Esophagus muscularis mucosa (tissue), 4 donors: ENCODE measurements at regions not wholly inside any gene's neighbourhood (a gene's known extent, or its start where the extent isn't known, plus 50 kb on each side); places are given as distances from the start of the nearest gene placed in this dataset.

Experiments
- DNase-seq: peaks from one replicate; pipeline ENCODE4 v3.0.0-alpha.2; 2017; ENCODE audit errors: extremely low spot score
- H3K27ac ChIP-seq, 4 donors: fragments of 200-600 bp; sonication (generic); replicated peaks in 1 of 4; 1 replicate in 3 of 4; 2 replicates in 1 of 4; pipeline ENCODE4 v1.5.1; 2016 to 2019; ENCODE audit warnings: mild to moderate bottlenecking in 1 of 4
- H3K27me3 ChIP-seq, 4 donors: fragments of 200-600 bp; sonication (generic); one replicate each; pipeline versions ENCODE4 v1.5.1 to v1.6.0; 2016 to 2019
- H3K36me3 ChIP-seq, 4 donors: fragments of 200-600 bp; sonication (generic); one replicate each; pipeline ENCODE4 v1.5.1; 2016 to 2019
- H3K4me1 ChIP-seq, 4 donors: fragments of 200-600 bp; sonication (generic); one replicate each; pipeline ENCODE4 v1.5.1; 2016 to 2019
- H3K4me3 ChIP-seq, 4 donors: fragments of 200-600 bp; sonication (generic); 1 replicate in 2 of 4; 2 replicates in 2 of 4; pipeline ENCODE4 v1.5.1; 2016 to 2019; ENCODE audit warnings: mild to moderate bottlenecking in 4 of 4, moderate library complexity in 1 of 4
- H3K9me3 ChIP-seq, 4 donors: fragments of 200-600 bp; sonication (generic); 1 replicate in 3 of 4; 2 replicates in 1 of 4; pipeline ENCODE4 v1.5.1; 2016 to 2019
- CTCF ChIP-seq, 3 experiments: fragments of 200-600 bp in 2 of 3; fragments of 450-650 bp in 1 of 3; sonication (generic) in 2 of 3; IDR thresholded peaks; one replicate each; pipeline ENCODE4 v1.5.1; 2017 to 2019; ENCODE audit warnings: antibody characterized with exemption in 3 of 3, mild to moderate bottlenecking in 2 of 3, moderate library complexity in 1 of 3
- EP300 ChIP-seq: sonication (generic); formaldehyde crosslinking; IDR thresholded peaks from one replicate; pipeline ENCODE4 v1.6.1; 2017; ENCODE audit warnings: antibody characterized with exemption
- POLR2A ChIP-seq: fragments of 450-650 bp; IDR thresholded peaks from one replicate; pipeline ENCODE4 v1.6.1; 2017; ENCODE audit warnings: antibody characterized with exemption, moderate library complexity, mild to moderate bottlenecking, low read depth
- POLR2AphosphoS5 ChIP-seq, 2 donors: sonication (generic); formaldehyde crosslinking; IDR thresholded peaks; one replicate each; pipeline ENCODE4 v1.6.1; 2017; ENCODE audit warnings: antibody characterized with exemption in 2 of 2
- WGBS: methylation state at CpG from one replicate; pipeline ENCODE4 v1.1.5; 2018; 5-methylcytosine and 5-hydroxymethylcytosine counted together
- intact Hi-C: fragments of 100-400 bp; cut with DNase I; formaldehyde crosslinking; loops from one replicate; pipeline ENCODE4 v1.15.1; 2023

GRCh38 chr2:193024791-193025190 is 830.1 kb upstream of the TMEFF2 start:
- H3K4me3 ChIP-seq, result no peak overlapping the region
- H3K27me3 ChIP-seq, result no peaks in the 10 kb centered on the region
- intact Hi-C loops, result no loop called here
- 89% methylated on average over 1 of the region's 1 CpG for WGBS
- H3K4me1 ChIP-seq, result no peaks in the 10 kb centered on the region
- no peak for DNase-seq
- peaks cover 0 to 15% (median 5%) of the 10 kb centered on the region in 4 donors for H3K9me3 ChIP-seq
- TF ChIP-seq CTCF (IDR thresholded peaks at IDR 0.05) (no peak), POLR2A (no peak), EP300 (no peak), POLR2AphosphoS5 (IDR thresholded peaks at IDR 0.05) (no peak)
- H3K27ac ChIP-seq, result no peak overlapping the region
- H3K36me3 ChIP-seq, result no peaks in the 10 kb centered on the region

- H3K27ac ChIP-seq, result no peak overlapping the region
- no peak for DNase-seq
- TF ChIP-seq CTCF (IDR thresholded peaks at IDR 0.05), result no peak
- TF ChIP-seq EP300, result no peak
- TF ChIP-seq POLR2AphosphoS5 (IDR thresholded peaks at IDR 0.05), result no peak
- TF ChIP-seq POLR2A, result no peak
- H3K9me3 ChIP-seq, result no peaks in the 10 kb centered on the region
- WGBS, result 88% methylated on average over 1 of the region's 1 CpG
- no peaks in the 10 kb centered on the region for H3K36me3 ChIP-seq
- no peaks in the 10 kb centered on the region for H3K27me3 ChIP-seq
- no peaks in the 10 kb centered on the region for H3K4me1 ChIP-seq
- intact Hi-C loops, result no loop called here
- H3K4me3 ChIP-seq, result no peak overlapping the region
These were observed 817.1 kb upstream of the TMEFF2 start for GRCh38 chr2:193011870-193012269.

- no peaks in the 10 kb centered on the region for H3K4me1 ChIP-seq
- no peak overlapping the region for H3K27ac ChIP-seq
- 81% methylated on average over 4 of the region's 4 CpGs for WGBS
- H3K36me3 ChIP-seq, result no peaks in the 10 kb centered on the region
- no peaks in the 10 kb centered on the region for H3K27me3 ChIP-seq
- H3K4me3 ChIP-seq, result no peak overlapping the region
- intact Hi-C loops, result no loop called here
- TF ChIP-seq POLR2A (no peak), POLR2AphosphoS5 (IDR thresholded peaks at IDR 0.05) (no peak), CTCF (IDR thresholded peaks at IDR 0.05) (no peak), EP300 (no peak)
- no peaks in the 10 kb centered on the region for H3K9me3 ChIP-seq
- no peak for DNase-seq
These were observed 798.3 kb upstream of the TMEFF2 start for GRCh38 chr2:192993059-192993458.

- TF ChIP-seq POLR2AphosphoS5 (IDR thresholded peaks at IDR 0.05) (no peak), POLR2A (no peak), CTCF (IDR thresholded peaks at IDR 0.05) (no peak), EP300 (no peak)
- no peak for DNase-seq
- Histone ChIP-seq H3K4me3 (no peak overlapping the region), H3K9me3 (no peaks in the 10 kb centered on the region), H3K27me3 (no peaks in the 10 kb centered on the region), H3K27ac (no peak overlapping the region), H3K36me3 (no peaks in the 10 kb centered on the region), H3K4me1 (no peaks in the 10 kb centered on the region)
- intact Hi-C loops, result no loop called here
These were observed 788.4 kb upstream of the TMEFF2 start for GRCh38 chr2:192983173-192983572.

- no peaks in the 10 kb centered on the region for H3K4me1 ChIP-seq
- H3K36me3 ChIP-seq, result no peaks in the 10 kb centered on the region
- DNase-seq, result no peak
- 57% methylated on average over 3 of the region's 3 CpGs for WGBS
- no peaks in the 10 kb centered on the region for H3K27me3 ChIP-seq
- intact Hi-C loops, result no loop called here
- TF ChIP-seq POLR2A (no peak), CTCF (IDR thresholded peaks at IDR 0.05) (no peak), POLR2AphosphoS5 (IDR thresholded peaks at IDR 0.05) (no peak), EP300 (no peak)
- H3K4me3 ChIP-seq, result no peak overlapping the region
- H3K9me3 ChIP-seq, result no peaks in the 10 kb centered on the region
- H3K27ac ChIP-seq, result no peak overlapping the region
These were observed 783.7 kb upstream of the TMEFF2 start for GRCh38 chr2:192978395-192978794.
